Astrocyte of the cerebellum (primary cell): ENCODE measurements at regions not wholly inside any gene's neighbourhood (a gene's known extent, or its start where the extent isn't known, plus 50 kb on each side); places are given as distances from the start of the nearest gene placed in this dataset.

Experiments
- DNase-seq: peaks from one replicate; pipeline ENCODE4 v3.0.0-alpha.2; 2011; ENCODE audit warnings: low read depth
- H3K4me3 ChIP-seq: 2 replicates; pipeline ENCODE4 v1.5.1; 2011; ENCODE audit warnings: mild to moderate bottlenecking, low read depth, low read length, moderate library complexity
- in situ Hi-C: cut with HindIII; loops from 2 replicates; pipeline ENCODE4 v1.10.0; 2017; ENCODE audit warnings: low sequenced_read_pairs
- TF ChIP-seq, protein P1 (sequence below): IDR thresholded peaks from 2 replicates; pipeline ENCODE4 v1.5.1; 2012; ENCODE audit warnings: low read length, low read depth, moderate library complexity, mild to moderate bottlenecking; ENCODE audit errors: missing control alignments

- in situ Hi-C loops = no loop called here
- DNase-seq = no peak
Observed at GRCh38 chr2:221808488-221808887, 236.4 kb upstream of the EPHA4 start.

GRCh38 chr2:221807706-221808105, 235.6 kb upstream of the EPHA4 start:
- TF ChIP-seq, protein P1, sequence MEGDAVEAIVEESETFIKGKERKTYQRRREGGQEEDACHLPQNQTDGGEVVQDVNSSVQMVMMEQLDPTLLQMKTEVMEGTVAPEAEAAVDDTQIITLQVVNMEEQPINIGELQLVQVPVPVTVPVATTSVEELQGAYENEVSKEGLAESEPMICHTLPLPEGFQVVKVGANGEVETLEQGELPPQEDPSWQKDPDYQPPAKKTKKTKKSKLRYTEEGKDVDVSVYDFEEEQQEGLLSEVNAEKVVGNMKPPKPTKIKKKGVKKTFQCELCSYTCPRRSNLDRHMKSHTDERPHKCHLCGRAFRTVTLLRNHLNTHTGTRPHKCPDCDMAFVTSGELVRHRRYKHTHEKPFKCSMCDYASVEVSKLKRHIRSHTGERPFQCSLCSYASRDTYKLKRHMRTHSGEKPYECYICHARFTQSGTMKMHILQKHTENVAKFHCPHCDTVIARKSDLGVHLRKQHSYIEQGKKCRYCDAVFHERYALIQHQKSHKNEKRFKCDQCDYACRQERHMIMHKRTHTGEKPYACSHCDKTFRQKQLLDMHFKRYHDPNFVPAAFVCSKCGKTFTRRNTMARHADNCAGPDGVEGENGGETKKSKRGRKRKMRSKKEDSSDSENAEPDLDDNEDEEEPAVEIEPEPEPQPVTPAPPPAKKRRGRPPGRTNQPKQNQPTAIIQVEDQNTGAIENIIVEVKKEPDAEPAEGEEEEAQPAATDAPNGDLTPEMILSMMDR = no peak
- peak; percentile 22 for DNase-seq
- H3K4me3 ChIP-seq = no peak overlapping the region
- in situ Hi-C loops = no loop called here

More at GRCh38 chr2:221808488-221808887, 236.4 kb upstream of the EPHA4 start:
- TF ChIP-seq, protein P1 = no peak
- H3K4me3 ChIP-seq = no peak overlapping the region

DNA sequence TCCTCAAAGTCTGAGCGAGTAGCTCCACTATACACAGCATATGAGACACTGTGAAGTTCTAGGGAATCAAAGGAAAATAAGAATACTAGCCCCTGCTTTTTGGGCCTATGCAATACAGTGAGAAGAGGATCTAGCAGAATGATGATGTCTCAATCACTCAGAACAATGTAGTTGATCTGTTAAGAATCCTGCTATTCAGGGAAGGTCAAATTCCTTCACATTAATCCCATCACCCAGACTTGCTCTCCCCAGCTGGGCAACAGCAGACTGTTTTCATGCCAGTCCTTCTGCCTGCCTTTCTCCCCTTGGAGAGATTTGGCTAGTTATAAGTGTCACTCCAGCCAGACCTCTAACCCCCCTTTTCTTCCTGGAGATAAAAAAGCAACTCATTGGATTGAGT, 230.0 kb upstream of the EPHA4 start:
- DNase-seq = no peak
- in situ Hi-C loops = no loop called here
- no peak overlapping the region for H3K4me3 ChIP-seq
- TF ChIP-seq, protein P1 = no peak

GRCh38 chr2:221792971-221793521, 220.9 kb upstream of the EPHA4 start:
- TF ChIP-seq, protein P1 = no peak
- no peak overlapping the region for H3K4me3 ChIP-seq
- no peak for DNase-seq
- in situ Hi-C loops = no loop called here

- TF ChIP-seq, protein P1 = no peak
- no peak for DNase-seq
Observed at GRCh38 chr2:221791844-221792243, 219.7 kb upstream of the EPHA4 start.

GRCh38 chr2:221787561-221787960, 215.5 kb upstream of the EPHA4 start:
- no peak overlapping the region for H3K4me3 ChIP-seq
- TF ChIP-seq, protein P1 = no peak
- no peak for DNase-seq
- in situ Hi-C loops = no loop called here

More at GRCh38 chr2:221791844-221792243, 219.7 kb upstream of the EPHA4 start:
- no peak overlapping the region for H3K4me3 ChIP-seq
- in situ Hi-C loops = no loop called here

GRCh38 chr2:221786297-221786926, 214.3 kb upstream of the EPHA4 start:
- H3K4me3 ChIP-seq = no peak overlapping the region
- TF ChIP-seq, protein P1 = no peak
- DNase-seq = no peak
- in situ Hi-C loops = no loop called here
